VCaP (cell line): ENCODE measurements at regions not wholly inside any gene's neighbourhood (a gene's known extent, or its start where the extent isn't known, plus 50 kb on each side); places are given as distances from the start of the nearest gene placed in this dataset.

Source experiments
- H3K27ac ChIP-seq: fragments of 450-650 bp; 2 replicates; pipeline ENCODE4 v1.5.1; 2017
- TF ChIP-seq, protein P1 (sequence below): fragments of 450-650 bp; conservative IDR thresholded peaks from 2 replicates; pipeline ENCODE4 v1.5.1; 2017; ENCODE audit warnings: mild to moderate bottlenecking, moderate library complexity

DNA sequence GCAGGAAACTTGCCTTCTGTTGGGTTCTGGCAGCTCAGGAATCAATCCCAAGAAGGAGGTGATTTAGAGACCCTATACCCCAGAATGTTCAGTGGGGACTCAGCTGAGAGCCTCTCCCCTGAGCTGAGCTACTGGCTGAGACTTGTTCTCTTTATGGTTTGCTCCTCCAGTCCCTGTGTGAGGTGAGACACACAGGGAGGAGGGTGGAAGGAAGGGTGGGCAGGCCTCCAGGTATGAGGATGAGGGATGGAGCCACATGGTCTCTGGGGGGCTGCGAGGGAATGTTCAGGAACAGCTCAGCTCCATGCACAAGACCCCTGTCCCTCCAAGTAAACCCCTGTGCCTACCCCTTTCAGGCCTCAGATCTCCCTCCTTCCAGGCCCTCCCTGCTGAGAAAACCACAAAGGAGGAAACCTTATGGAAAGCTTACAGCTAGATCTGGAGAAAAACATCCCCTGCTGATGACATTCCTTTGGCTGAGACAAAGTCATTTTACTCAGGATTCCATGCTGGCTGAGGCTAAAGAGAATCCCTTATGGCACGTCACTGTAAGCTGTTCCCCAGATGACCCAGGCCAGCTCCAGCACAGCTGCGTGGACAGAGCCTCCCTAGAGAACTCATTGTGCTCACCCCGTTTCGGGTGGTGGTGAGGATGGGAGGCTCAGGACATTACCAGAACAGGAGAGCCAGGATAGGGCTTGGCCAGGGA, 91.5 kb upstream of the IPO9 start:
- H3K27ac ChIP-seq: no peak overlapping the region
- TF ChIP-seq, protein P1, sequence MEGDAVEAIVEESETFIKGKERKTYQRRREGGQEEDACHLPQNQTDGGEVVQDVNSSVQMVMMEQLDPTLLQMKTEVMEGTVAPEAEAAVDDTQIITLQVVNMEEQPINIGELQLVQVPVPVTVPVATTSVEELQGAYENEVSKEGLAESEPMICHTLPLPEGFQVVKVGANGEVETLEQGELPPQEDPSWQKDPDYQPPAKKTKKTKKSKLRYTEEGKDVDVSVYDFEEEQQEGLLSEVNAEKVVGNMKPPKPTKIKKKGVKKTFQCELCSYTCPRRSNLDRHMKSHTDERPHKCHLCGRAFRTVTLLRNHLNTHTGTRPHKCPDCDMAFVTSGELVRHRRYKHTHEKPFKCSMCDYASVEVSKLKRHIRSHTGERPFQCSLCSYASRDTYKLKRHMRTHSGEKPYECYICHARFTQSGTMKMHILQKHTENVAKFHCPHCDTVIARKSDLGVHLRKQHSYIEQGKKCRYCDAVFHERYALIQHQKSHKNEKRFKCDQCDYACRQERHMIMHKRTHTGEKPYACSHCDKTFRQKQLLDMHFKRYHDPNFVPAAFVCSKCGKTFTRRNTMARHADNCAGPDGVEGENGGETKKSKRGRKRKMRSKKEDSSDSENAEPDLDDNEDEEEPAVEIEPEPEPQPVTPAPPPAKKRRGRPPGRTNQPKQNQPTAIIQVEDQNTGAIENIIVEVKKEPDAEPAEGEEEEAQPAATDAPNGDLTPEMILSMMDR: no peak

DNA sequence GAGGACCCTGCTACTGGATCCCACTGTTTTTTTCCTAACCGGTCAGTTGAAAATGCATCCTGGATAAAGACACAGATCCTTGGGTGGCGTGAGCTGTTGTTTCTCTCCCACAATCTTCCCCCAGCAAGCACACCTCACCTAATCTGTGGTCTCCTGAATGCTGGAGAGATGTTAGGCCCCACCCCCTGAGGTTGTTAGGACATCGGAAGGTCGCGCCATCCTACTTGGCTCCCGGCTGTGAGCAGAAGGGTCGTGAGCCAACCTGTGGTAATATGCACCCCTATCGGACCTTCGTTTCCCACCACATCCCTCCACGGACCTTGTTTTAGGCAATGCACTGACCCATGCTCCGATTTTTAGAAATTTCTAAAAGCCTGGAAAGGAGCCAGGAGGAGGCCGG, 89.9 kb upstream of the IPO9 start:
- peak overlapping the region; percentile 60; the same call in 1 of the 2 replicates for H3K27ac ChIP-seq
- TF ChIP-seq, protein P1: no peak

DNA sequence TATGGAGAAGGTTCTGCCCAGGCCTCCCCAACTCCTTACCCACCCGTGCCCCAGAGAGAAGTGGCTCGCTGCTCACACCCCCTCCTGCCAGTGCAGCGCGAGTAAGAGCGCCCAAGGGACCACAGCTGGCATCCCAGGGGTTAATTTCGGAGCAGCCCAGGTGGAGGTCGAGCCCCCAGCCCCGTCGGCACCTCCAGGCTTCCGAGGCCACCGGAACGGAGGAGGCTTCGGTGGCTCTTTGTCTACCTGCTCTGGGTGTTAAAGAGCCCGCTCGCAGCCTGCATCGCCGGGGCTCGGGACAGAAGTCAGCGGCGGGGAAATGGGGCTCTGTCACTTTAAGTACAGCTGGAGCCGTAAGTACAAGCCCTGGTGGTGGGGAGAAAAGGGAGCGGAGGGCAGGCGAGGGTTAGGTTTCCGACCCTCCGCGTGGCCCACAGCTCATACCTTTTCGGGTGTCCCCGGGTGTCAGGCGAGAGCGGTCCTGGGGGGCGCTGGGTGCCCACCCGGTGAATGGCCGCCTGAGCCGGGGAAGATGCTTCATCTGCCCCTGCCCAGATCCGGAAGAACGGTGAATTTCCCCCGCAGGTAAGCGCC, 89.4 kb upstream of the IPO9 start:
- TF ChIP-seq, protein P1: no peak
- H3K27ac ChIP-seq: peak overlapping the region; percentile 60; the same call in 1 of the 2 replicates

DNA sequence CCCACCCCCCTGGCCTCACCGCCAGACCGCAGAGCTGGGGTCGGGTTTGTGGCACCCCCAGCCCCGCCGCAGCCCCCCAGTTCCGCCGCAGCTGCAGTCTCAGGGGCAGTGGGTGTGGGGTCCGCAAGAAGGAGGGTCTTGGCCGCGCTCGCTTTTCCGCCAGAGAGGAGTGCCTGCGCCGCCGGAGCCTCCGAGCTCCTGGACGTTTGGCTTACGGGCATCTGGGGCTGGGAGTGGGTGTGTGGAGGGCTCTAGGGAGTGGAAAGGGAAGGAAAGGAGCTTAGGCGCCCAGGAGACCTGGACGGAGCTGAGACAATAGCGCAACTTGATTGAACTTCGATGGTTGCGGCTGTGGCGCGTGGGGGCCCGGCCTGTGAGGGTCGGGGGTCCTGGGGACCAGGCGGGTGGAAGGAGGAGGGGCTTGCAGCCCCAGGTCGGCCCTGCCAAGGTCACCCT, 88.8 kb upstream of the IPO9 start:
- H3K27ac ChIP-seq: peak overlapping the region; percentile 60; the same call in 1 of the 2 replicates
- TF ChIP-seq, protein P1: no peak

DNA sequence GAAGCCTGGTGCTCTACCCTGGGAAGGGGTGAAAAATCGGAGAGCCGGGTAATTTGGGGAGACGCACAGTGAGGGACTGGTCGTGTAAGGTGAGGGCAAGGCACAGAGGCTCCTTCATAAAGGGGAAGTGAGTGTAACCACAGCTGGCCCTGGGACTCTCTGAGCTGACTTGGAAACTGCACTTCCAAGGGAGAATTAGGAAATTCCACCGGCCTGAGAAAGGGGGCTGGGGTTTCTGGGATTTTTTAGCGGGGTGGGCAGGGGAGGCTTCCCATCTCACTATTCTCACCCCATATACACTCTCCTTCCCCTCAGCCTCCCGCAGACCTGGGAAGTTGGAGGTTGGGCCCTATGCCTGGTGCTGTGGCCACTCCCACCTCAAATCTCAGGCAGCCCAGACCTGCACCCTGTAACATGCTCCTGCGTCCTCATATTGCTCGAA, 88.3 kb upstream of the IPO9 start:
- H3K27ac ChIP-seq: no peak overlapping the region; the same call in 1 of the 2 replicates
- TF ChIP-seq, protein P1: no peak

DNA sequence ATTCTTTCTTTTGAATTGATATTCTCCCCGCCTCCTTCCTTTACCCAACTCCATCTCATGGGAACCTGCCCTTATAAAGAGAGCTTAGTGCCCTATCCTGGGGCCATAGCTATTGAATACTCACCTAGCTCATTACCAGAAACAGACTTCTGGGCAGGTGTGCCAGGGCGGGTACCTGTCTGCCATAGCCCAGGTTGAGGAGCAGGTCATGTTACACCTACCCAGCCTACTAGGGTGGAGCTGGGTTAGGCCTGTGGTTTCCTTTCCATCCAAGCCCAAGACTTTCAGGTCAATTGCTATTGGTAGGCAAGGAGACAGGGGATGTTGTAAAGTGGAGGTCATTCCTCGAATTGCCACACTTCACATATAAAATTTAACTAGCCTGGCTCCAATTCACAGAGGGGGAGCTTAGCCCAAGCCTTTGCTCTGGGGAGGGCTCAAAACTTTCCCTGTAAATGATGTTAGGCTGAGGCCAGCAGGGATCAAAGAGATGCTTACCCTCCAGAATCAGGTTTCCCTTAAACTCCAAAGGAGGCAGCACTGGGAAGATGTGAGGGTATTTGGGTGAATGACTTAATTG, 87.1 kb upstream of the IPO9 start:
- H3K27ac ChIP-seq: no peak overlapping the region
- TF ChIP-seq, protein P1: no peak

DNA sequence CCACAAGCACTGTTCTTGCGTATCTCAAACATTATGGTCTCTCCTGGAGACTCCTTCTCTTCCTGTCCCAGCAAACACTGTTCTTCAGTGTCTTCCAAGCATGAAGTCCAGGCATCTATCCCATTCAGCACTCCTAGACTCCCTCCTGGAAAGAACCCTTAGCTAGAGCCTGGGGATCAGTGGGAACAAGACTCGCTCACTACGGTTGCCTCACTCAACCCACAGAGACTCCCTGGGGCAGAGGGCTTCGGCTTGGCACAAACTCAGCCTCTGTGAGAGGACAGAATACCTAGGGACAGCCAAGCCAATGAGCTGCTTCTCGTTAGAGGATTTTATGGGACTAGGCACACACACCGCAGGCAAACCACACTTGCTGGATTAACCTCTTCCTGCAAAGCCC, 86.5 kb upstream of the IPO9 start:
- TF ChIP-seq, protein P1: no peak
- H3K27ac ChIP-seq: no peak overlapping the region
